T1000 (cell line): ENCODE measurements at regions not wholly inside any gene's neighbourhood (a gene's known extent, or its start where the extent isn't known, plus 50 kb on each side); places are given as distances from the start of the nearest gene placed in this dataset.
"Not testable (repeated sequence)": the region's sequence is repeated elsewhere in the genome, so short reads cannot be mapped to it uniquely, and the experiment has no call there.

Experiments used
- DNase-seq: peaks from one replicate; lab custom pipeline; 2025; ENCODE audit warnings: mixed read lengths; lab: John Stamatoyannopoulos, UW

DNA sequence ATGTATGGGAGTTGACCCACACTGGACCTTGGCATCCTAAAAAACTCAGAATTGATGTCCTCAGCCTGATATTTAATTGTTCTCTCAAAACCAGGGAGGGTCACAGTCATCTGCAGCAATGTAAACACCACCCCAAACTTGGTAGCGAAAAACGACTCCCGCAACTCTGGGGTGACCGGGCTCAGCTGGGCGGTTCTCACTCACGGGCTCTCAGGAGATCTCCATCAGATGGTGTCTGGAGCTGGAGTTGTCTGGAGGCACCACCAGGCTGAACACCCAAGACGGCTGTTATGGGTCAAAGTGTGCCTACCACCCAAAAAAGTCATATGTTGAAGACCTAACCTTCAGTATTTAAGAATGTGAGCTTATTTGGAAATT, 50.9 kb upstream of the NXT1 start:
- no peak for DNase-seq

DNA sequence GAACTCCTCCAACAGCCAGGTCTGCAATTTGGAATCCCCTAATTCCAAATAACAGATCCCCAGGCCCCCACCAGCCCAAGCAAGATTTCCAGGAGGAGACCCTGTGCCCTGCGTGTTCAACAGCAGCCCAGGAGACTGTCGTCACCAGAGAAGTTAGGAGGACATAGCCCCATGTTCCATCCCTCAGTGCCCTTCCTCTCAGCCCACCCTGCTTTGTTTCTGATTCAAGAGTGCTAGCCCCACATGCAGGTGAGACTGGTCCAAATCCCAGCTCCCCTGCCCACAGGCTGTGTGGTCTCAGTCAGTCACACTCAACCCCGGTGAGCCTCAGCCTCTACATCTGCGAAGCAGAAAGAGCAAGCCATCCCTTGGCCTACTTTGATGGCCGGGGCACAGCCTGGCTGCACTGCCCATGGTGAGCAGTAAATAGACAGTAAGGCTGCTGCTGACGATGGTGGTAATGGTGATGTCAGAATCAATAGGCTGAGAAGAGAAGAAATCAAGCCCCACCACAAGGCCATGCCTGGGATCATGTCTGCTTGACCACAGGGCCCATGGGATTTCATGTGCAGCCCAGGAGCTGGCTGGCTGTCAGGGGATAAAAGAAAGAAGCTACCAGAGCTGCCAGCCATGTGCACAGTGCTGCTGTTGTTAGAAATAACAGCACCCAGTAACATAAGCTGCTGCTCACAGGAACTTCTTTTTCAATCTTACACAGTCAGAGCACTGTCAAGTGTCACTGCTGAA, 51.5 kb upstream of the NXT1 start:
- DNase-seq = no peak

DNA sequence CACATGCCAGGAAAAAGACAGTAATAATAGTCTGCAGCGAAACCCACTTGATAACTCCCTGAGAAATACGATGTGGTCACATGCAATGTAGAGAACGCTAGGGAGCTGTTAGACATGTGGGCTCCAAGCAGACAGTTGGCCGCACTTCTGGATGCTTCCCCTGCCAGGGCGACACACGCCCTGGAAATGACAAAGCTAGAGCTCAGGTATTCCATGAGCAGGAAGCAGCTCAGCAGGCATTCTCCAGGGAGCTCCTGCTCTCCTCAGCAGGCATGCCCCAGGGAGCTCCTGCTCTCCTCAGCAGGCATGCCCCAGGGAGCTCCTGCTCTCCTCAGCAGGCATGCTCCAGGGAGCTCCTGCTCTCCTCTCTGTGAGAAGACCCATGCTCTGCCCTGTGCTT, 52.4 kb upstream of the NXT1 start:
- DNase-seq = no peak

GRCh38 chr20:23296841-23297701, 53.5 kb upstream of the NXT1 start:
- no peak for DNase-seq

- DNase-seq = no peak
These were observed 54.7 kb upstream of the NXT1 start for GRCh38 chr20:23295934-23296333.

GRCh38 chr20:23294671-23295070, 55.9 kb upstream of the NXT1 start:
- no peak for DNase-seq

- no peak for DNase-seq
These were observed 56.4 kb upstream of the NXT1 start for GRCh38 chr20:23294166-23294565.

- no peak for DNase-seq
These were observed 56.9 kb upstream of the NXT1 start for GRCh38 chr20:23293689-23294088.

GRCh38 chr20:23292311-23292710, 58.3 kb upstream of the NXT1 start:
- DNase-seq = not testable (repeated sequence)

GRCh38 chr20:23291575-23292240, 58.9 kb upstream of the NXT1 start:
- DNase-seq = no peak

DNA sequence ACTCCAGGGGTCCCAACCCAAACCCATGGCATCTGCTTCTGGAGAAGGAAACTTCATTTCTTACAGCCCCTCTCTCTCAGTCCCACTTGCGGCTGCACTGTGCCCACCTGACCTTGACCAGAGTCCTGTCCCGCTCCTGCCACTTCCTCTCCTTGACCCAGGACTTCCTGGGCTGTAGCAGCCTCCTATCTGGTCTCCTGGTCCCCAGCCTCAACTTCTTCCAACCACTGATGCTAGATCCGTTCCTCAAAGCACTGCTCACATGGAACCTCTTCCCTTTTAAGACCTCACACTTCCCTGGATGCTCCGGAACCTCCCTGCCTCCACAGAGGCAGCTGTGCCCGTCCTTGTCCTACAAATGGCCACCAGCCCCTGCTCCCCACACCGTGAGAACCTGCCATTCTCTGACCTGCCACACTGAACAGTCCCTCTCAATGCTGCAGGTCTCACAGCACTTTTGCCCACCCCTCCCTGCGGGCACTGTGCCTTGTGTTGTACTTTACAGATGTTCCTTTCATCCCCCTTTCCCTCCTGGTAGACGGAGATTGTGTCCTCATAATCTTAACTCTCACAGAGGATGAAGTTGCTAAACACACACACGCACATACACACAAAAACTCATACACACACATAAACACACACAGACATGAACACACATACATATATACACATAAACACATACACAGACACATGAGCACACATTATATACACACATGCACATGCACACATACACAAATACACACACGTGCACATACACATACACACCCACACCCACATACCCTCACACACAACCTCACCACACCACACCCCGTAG, 59.6 kb upstream of the NXT1 start:
- DNase-seq = no peak

DNA sequence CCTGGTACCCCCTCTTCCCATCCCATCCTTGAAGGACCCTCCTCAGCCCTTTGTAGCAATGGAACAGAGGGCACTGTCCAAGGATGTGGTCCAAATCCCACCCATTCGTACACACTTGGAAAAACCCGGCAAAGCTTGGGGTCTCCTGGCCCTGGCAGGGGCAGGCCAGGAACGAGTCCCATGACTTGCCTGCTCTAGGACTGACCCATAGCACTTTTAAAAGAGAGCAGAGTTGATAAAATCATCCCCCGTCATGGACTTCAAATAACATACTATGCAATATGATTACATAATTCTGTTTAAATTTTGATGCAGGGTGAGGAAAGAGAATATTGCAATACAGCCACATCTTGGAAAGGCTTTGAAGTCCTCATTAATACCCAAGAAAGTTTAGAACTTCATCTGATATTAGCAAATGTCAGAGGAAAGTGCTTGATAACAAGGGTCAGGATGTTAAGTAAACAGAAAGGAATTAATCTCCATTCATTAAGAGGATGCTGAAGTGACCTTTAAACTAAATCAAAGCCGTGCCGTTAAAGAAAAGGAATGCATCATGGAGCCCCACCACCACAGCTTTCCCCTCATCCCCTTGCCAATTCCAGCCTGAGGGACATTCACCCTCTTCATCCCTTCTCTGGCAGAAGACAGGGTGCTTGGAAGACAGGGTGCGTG, 60.7 kb upstream of the NXT1 start:
- no peak for DNase-seq

DNA sequence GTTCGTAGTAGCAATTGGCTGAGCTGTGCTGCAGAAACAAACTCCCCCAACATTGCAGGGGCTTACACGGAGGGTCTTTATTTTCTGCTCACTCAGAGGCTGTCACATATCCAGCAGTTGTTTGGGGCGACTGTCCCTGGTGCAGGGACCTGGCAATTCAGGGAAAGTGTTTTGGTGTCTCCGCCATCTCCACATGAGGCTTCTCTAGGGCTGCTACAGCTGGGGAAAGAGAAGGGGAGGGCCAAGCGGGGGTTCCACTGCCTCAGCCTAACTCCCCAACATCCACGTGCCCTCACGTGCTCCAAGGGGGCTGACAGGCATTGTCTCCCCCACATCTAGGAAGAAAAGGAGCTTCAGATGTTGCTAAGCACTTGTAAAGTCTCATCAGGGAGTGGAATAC, 61.3 kb upstream of the NXT1 start:
- DNase-seq = no peak

DNA sequence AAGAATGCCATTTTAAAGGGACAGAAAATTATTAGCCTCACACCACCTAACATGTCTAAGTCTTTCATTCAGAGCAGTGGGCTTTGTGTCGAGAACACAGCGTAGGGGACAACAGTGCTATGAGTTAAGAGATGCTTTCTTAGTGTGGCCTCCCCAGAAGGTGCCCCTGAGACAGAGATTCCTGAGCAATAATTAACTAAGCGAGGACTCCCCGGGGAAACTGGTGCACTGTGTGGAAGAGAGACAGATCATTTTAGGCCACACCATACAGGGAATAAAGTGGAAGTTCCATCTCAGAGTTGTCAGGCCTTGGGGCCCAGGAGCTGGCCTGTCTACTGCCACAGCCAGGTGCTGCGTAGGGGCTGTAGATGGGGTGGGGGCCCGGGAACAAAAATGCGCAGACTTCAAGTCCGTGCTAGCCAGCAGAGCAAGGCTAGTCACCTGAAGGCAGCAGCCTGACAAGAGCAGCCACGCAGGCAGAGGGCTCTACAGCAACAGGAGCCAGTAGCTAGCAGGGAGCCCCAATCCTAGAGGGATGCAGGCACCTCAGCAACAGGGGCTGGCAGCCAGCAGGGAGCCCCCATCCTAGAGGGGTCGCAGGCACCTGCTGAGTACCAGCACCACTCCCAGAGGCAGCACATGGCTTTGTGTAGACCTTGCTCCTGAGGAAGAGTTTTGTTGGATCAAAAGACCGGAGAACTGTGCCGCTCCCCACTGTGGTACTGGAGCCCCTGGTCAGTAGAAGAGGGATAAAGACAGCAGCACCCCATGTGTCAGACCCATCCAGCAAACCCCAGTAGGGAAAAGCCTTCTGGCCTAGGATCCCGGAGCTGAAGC, 63.0 kb upstream of the NXT1 start:
- DNase-seq = no peak

- DNase-seq = no peak
These were observed 64.2 kb upstream of the NXT1 start for GRCh38 chr20:23286346-23286745.

DNA sequence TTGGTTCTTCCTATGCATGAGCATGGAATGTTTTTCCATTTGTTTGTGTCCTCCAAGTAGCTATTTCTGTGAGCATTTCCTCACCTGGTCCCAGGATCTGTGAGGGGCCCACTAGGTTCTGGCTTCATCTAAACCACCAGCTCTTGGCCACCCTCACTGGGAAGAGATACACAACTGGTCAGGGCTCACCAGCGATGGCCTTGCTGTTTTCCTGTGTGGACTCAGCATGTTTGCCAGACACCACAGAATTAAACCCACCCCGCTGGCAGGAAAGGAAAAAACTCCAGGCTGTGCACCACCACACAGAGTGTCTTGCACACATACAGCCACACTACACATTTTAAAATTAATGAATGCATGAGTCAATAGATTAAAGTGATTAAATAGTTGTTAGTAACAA, 65.1 kb upstream of the NXT1 start:
- no peak for DNase-seq

DNA sequence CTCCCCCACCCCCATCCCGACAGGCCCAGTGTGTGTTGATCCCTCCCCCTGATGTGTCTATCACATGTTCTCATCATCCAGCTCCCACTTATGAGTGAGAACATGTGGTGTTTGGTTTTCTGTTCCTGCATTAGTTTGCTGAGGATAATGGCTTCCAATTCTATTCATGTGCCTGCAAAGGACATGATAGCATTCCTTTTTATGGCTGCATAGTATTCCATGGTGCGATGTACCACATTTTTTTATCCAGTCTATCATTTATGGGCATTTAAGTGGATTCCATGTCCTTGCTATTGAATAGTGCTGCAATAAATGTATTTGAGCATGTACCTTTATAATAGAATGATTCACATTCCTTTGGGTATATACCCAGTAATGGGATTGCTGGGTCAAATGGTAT, 66.6 kb upstream of the NXT1 start:
- DNase-seq = no peak

- no peak for DNase-seq
These were observed 67.3 kb upstream of the NXT1 start for GRCh38 chr20:23283096-23283850.

GRCh38 chr20:23282546-23282945, 68.0 kb upstream of the NXT1 start:
- DNase-seq = no peak

- DNase-seq = no peak
These were observed 68.5 kb upstream of the NXT1 start for GRCh38 chr20:23282111-23282510.
